GM18507 (cell line): ENCODE measurements at regions not wholly inside any gene's neighbourhood (a gene's known extent, or its start where the extent isn't known, plus 50 kb on each side); places are given as distances from the start of the nearest gene placed in this dataset.
"Not testable (repeated sequence)": the region's sequence is repeated elsewhere in the genome, so short reads cannot be mapped to it uniquely, and the experiment has no call there.

Source experiments
- DNase-seq: peaks from one replicate; pipeline ENCODE4 v3.0.0; 2011; ENCODE audit warnings: low read depth; ENCODE audit not compliant: insufficient read length; ENCODE audit errors: extremely low spot score
- FAIRE-seq: peaks from 2 replicates; lab custom pipeline; 2011; peaks lifted over from hg19 to GRCh38; lab: Jason Lieb, UNC

GRCh38 chrX:121381915-121382314 is 334.5 kb downstream of the GLUD2 start:
- not testable (repeated sequence) for DNase-seq, FAIRE-seq

- no peak for FAIRE-seq
- no peak for DNase-seq
Observed at GRCh38 chrX:121389976-121390714, 342.7 kb downstream of the GLUD2 start.

GRCh38 chrX:121405826-121406225 is 358.4 kb downstream of the GLUD2 start:
- DNase-seq (no peak), FAIRE-seq (no peak)

GRCh38 chrX:121407627-121408026 is 360.2 kb downstream of the GLUD2 start:
- DNase-seq (no peak), FAIRE-seq (no peak)

- DNase-seq, FAIRE-seq: not testable (repeated sequence)
Observed at GRCh38 chrX:121431514-121431913, 384.1 kb downstream of the GLUD2 start.

GRCh38 chrX:121433289-121433688 is 385.9 kb downstream of the GLUD2 start:
- no peak for FAIRE-seq

GRCh38 chrX:121437666-121438065 is 390.3 kb downstream of the GLUD2 start:
- not testable (repeated sequence) for DNase-seq, FAIRE-seq

More at GRCh38 chrX:121433289-121433688, 385.9 kb downstream of the GLUD2 start:
- no peak for DNase-seq

GRCh38 chrX:121455890-121456289 is 408.5 kb downstream of the GLUD2 start:
- no peak for DNase-seq
- peak; percentile 46 for FAIRE-seq

GRCh38 chrX:121456315-121456714 is 408.9 kb downstream of the GLUD2 start:
- DNase-seq (no peak), FAIRE-seq (no peak)

- no peak for DNase-seq
- FAIRE-seq = no peak
Observed at GRCh38 chrX:121457096-121457495, 409.7 kb downstream of the GLUD2 start.

GRCh38 chrX:121479406-121479805 is 432.0 kb downstream of the GLUD2 start:
- DNase-seq = no peak
- peak; percentile 64 for FAIRE-seq

- DNase-seq (no peak), FAIRE-seq (no peak)
Observed at GRCh38 chrX:121496966-121497365, 449.6 kb downstream of the GLUD2 start.

- DNase-seq (no peak), FAIRE-seq (no peak)
Observed at GRCh38 chrX:121504153-121504552, 456.7 kb downstream of the GLUD2 start.

GRCh38 chrX:121546317-121546716 is 498.9 kb downstream of the GLUD2 start:
- no peak for FAIRE-seq
- no peak for DNase-seq

GRCh38 chrX:121558886-121559285 is 511.5 kb downstream of the GLUD2 start:
- FAIRE-seq = peak; percentile 35
- no peak for DNase-seq

GRCh38 chrX:121562616-121563015 is 515.2 kb downstream of the GLUD2 start:
- no peak for FAIRE-seq
- no peak for DNase-seq

GRCh38 chrX:121569609-121570008 is 522.2 kb downstream of the GLUD2 start:
- peak; percentile 36 for FAIRE-seq
- DNase-seq = no peak

GRCh38 chrX:121570072-121570841 is 522.8 kb downstream of the GLUD2 start:
- FAIRE-seq (peak; percentile 41), DNase-seq (no peak)

GRCh38 chrX:121571333-121571732 is 523.9 kb downstream of the GLUD2 start:
- no peak for FAIRE-seq
- DNase-seq = no peak

- not testable (repeated sequence) for DNase-seq, FAIRE-seq
Observed at GRCh38 chrX:121574384-121574783, 527.0 kb downstream of the GLUD2 start.
